C4-2B (cell line): ENCODE measurements at regions not wholly inside any gene's neighbourhood (a gene's known extent, or its start where the extent isn't known, plus 50 kb on each side); places are given as distances from the start of the nearest gene placed in this dataset.

Source experiments
- H3K27ac ChIP-seq: fragments of 450-650 bp; 2 replicates; pipeline ENCODE4 v1.5.1; 2017
- CTCF ChIP-seq: fragments of 450-650 bp; conservative IDR thresholded peaks from 2 replicates; pipeline ENCODE4 v1.5.1; 2017; ENCODE audit warnings: mild to moderate bottlenecking
- ZFX ChIP-seq: fragments of 450-650 bp; IDR thresholded peaks from 2 replicates; pipeline ENCODE4 v1.6.1; 2017

- H3K27ac ChIP-seq: no peak overlapping the region
- TF ChIP-seq CTCF (no peak), ZFX (no peak)
Measured at GRCh38 chr9:19568946-19569345, 160.1 kb downstream of the ACER2 start.

- TF ChIP-seq CTCF (no peak), ZFX (no peak)
- no peak overlapping the region for H3K27ac ChIP-seq
Measured at GRCh38 chr9:19564396-19565061, 155.7 kb downstream of the ACER2 start.

DNA sequence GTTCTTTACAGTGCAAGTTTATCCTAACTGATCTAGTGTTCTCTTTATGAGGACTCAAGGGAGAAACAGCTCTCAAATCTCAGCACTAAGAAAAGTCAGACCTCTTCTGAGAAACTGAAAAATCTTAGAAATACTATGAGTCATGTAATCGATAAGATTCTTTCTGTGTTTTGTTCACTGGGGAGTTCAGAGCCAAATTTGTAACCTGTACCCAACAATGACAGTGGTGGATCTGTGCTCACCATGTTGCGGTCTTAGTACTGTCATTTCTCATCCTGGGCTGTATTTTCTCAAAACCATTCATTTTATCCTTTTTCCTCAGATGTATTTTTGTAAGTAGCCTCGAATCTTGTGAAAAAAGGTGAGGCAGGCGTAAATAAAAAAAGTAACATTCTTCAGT is 146.4 kb downstream of the ACER2 start:
- TF ChIP-seq ZFX: no peak
- TF ChIP-seq CTCF: no peak
- H3K27ac ChIP-seq: no peak overlapping the region

DNA sequence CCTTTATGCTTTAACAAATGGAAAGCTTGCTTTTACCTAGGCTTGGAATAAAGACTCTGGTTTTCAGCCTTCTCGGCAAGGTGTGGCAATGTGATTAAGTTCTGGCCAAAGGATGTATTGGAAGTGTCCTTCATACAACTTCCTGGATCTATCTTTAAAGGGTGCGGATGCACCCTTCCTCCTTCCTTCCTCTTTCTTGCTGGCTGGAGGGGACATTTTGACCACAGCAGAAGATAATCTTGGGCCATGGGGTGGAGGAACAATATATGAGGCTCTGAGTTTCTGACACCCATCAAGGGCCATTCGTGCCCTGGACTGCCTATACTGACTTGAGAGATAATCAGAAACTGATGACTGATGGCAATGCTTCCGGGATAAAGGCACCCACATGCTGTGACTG is 145.7 kb downstream of the ACER2 start:
- TF ChIP-seq CTCF: no peak
- no peak for TF ChIP-seq ZFX
- no peak overlapping the region for H3K27ac ChIP-seq

GRCh38 chr9:19553441-19553840 is 144.6 kb downstream of the ACER2 start:
- no peak for TF ChIP-seq CTCF
- TF ChIP-seq ZFX: no peak
- no peak overlapping the region for H3K27ac ChIP-seq

DNA sequence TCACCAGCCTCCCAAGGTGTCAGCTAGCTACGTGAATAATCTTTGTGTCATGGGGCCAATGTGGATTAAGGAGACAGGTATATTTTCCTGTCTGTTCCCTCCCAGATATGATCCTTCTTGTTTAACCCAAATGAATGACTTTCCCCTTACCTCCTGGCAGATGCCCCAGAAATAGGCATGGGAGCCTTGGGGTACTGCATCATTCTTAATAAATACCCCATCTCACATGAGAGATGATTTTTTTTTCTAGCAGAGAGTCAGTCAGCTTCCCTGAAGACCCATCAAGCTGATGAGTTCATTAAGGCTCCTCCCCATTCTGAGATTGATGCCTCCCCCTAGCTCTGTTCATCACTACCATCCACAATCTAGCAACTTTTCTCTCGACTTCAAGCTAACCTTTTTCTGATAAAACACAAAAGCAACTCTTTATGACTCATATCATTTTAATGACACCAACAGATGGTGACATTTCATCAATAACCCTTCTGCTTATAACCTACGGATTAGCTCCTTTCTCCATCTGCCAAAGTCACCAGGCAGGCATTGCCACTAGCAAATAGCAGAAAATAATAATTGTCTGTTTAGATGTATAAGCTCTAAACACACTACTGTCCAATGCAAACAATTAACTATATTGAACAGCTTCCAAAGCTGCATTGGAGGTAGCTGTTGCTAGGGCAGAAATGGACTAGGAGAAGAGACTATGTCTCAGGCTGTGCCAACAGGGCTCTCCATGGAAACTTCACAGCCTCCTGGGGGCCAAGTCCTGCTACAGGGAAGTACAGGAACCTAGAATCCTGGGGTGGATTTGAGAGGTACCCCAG is 143.7 kb downstream of the ACER2 start:
- TF ChIP-seq CTCF: no peak
- TF ChIP-seq ZFX: no peak
- H3K27ac ChIP-seq: no peak overlapping the region
